AG09309 (cell line): ENCODE measurements at regions not wholly inside any gene's neighbourhood (a gene's known extent, or its start where the extent isn't known, plus 50 kb on each side); places are given as distances from the start of the nearest gene placed in this dataset.

Source experiments
- DNase-seq: peaks from one replicate; pipeline ENCODE4 v3.0.0-alpha.2; 2010; ENCODE audit warnings: low read depth
- H3K4me3 ChIP-seq: 2 replicates; pipeline ENCODE4 v1.5.1; 2011; ENCODE audit warnings: mild to moderate bottlenecking, low read depth, low read length, moderate library complexity; ENCODE audit not compliant: control insufficient read depth
- CTCF ChIP-seq: IDR thresholded peaks from 2 replicates; pipeline ENCODE4 v1.5.1; 2011; ENCODE audit warnings: mild to moderate bottlenecking, low read depth, low read length, inconsistent platforms; ENCODE audit not compliant: insufficient read depth, control insufficient read depth; ENCODE audit errors: missing control alignments

GRCh38 chr4:30269850-30270249 lies 450.3 kb upstream of the PCDH7 start:
- peak; percentile 9 for TF ChIP-seq CTCF
- H3K4me3 ChIP-seq = no peak overlapping the region
- no peak for DNase-seq

GRCh38 chr4:30281986-30282385 lies 438.2 kb upstream of the PCDH7 start:
- no peak overlapping the region for H3K4me3 ChIP-seq
- TF ChIP-seq CTCF = no peak
- DNase-seq = no peak

- no peak for DNase-seq
- no peak overlapping the region for H3K4me3 ChIP-seq
- TF ChIP-seq CTCF = no peak
Observed at GRCh38 chr4:30283336-30283735, 436.8 kb upstream of the PCDH7 start.

- no peak for DNase-seq
- H3K4me3 ChIP-seq = no peak overlapping the region
- TF ChIP-seq CTCF = no peak
Observed at GRCh38 chr4:30294295-30294694, 425.9 kb upstream of the PCDH7 start.

GRCh38 chr4:30295652-30296051 lies 424.5 kb upstream of the PCDH7 start:
- no peak for DNase-seq
- H3K4me3 ChIP-seq = no peak overlapping the region
- no peak for TF ChIP-seq CTCF

- H3K4me3 ChIP-seq = no peak overlapping the region
- no peak for DNase-seq
- TF ChIP-seq CTCF = no peak
Observed at GRCh38 chr4:30314001-30314400, 406.2 kb upstream of the PCDH7 start.
